ENCODE measurements at regions not wholly inside any gene's neighbourhood (a gene's known extent, or its start where the extent isn't known, plus 50 kb on each side); places are given as distances from the start of the nearest gene placed in this dataset.

- CTCF ChIA-PET: no interaction called here
- ATAC-seq: no peak
These were observed 1282.5 kb downstream of the SUCLG1 start for GRCh38 chr2:83176539-83176938.

GRCh38 chr2:83172841-83173240, 1286.2 kb downstream of the SUCLG1 start:
- Mint-ChIP-seq H3K27me3 (no peaks in the 10 kb centered on the region), H3K4me3 (no peak overlapping the region)
- ATAC-seq: no peak

More at GRCh38 chr2:83176539-83176938, 1282.5 kb downstream of the SUCLG1 start:
- no peak for DNase-seq
- H3K27me3 Mint-ChIP-seq: no peaks in the 10 kb centered on the region
- no peaks in the 10 kb centered on the region for H3K36me3 Mint-ChIP-seq
- H3K4me1 Mint-ChIP-seq: no peaks in the 10 kb centered on the region
- H3K4me3 Mint-ChIP-seq: no peak overlapping the region
- H3K27ac Mint-ChIP-seq: no peak overlapping the region
- H3K9me3 Mint-ChIP-seq (ENCODE audit: low read depth): peaks cover 6% of the 10 kb centered on the region

GRCh38 chr2:83168377-83168776, 1290.7 kb downstream of the SUCLG1 start:
- no peaks in the 10 kb centered on the region for H3K36me3 Mint-ChIP-seq
- DNase-seq (no peak), ATAC-seq (no peak)
- H3K9me3 Mint-ChIP-seq (ENCODE audit: low read depth): peaks cover 8% of the 10 kb centered on the region
- H3K27me3 Mint-ChIP-seq: no peaks in the 10 kb centered on the region
- no peaks in the 10 kb centered on the region for H3K4me1 Mint-ChIP-seq
- H3K4me3 Mint-ChIP-seq: no peak overlapping the region
- H3K27ac Mint-ChIP-seq: no peak overlapping the region
- CTCF ChIA-PET: no interaction called here

More at GRCh38 chr2:83172841-83173240, 1286.2 kb downstream of the SUCLG1 start:
- CTCF ChIA-PET: no interaction called here
- peaks cover 10% of the 10 kb centered on the region for H3K9me3 Mint-ChIP-seq (ENCODE audit: low read depth)
- H3K27ac Mint-ChIP-seq: no peak overlapping the region
- H3K36me3 Mint-ChIP-seq: no peaks in the 10 kb centered on the region
- DNase-seq: no peak
- no peaks in the 10 kb centered on the region for H3K4me1 Mint-ChIP-seq

GRCh38 chr2:83162421-83162820, 1296.7 kb downstream of the SUCLG1 start:
- Mint-ChIP-seq H3K27ac (no peak overlapping the region), H3K36me3 (no peaks in the 10 kb centered on the region)

GRCh38 chr2:83160571-83160970, 1298.5 kb downstream of the SUCLG1 start:
- no peaks in the 10 kb centered on the region for H3K4me1 Mint-ChIP-seq
- H3K36me3 Mint-ChIP-seq: no peaks in the 10 kb centered on the region
- no peak for ATAC-seq
- H3K9me3 Mint-ChIP-seq (ENCODE audit: low read depth): peaks cover 11% of the 10 kb centered on the region
- no peak overlapping the region for H3K27ac Mint-ChIP-seq
- DNase-seq: no peak
- CTCF ChIA-PET: interaction anchor here (0.6 kb wide), 1 partner anchor 118 kb away, joined by 3 read pairs; no protein-coding TSS in a partner anchor
- H3K4me3 Mint-ChIP-seq: no peak overlapping the region
- H3K27me3 Mint-ChIP-seq: no peaks in the 10 kb centered on the region

More at GRCh38 chr2:83162421-83162820, 1296.7 kb downstream of the SUCLG1 start:
- H3K9me3 Mint-ChIP-seq (ENCODE audit: low read depth): peaks cover 11% of the 10 kb centered on the region
- no peak overlapping the region for H3K4me3 Mint-ChIP-seq
- ATAC-seq (no peak), DNase-seq (no peak)
- CTCF ChIA-PET: no interaction called here
- no peaks in the 10 kb centered on the region for H3K4me1 Mint-ChIP-seq
- no peaks in the 10 kb centered on the region for H3K27me3 Mint-ChIP-seq

- Mint-ChIP-seq H3K36me3 (no peaks in the 10 kb centered on the region), H3K27me3 (no peaks in the 10 kb centered on the region)
These were observed 1303.3 kb downstream of the SUCLG1 start for GRCh38 chr2:83155826-83156225.

GRCh38 chr2:83143946-83144345, 1315.1 kb downstream of the SUCLG1 start:
- no peaks in the 10 kb centered on the region for H3K27me3 Mint-ChIP-seq
- no peak for DNase-seq
- H3K36me3 Mint-ChIP-seq: no peaks in the 10 kb centered on the region
- no peak overlapping the region for H3K4me3 Mint-ChIP-seq
- H3K9me3 Mint-ChIP-seq (ENCODE audit: low read depth): peaks cover 9% of the 10 kb centered on the region
- no peaks in the 10 kb centered on the region for H3K4me1 Mint-ChIP-seq
- CTCF ChIA-PET: no interaction called here
- H3K27ac Mint-ChIP-seq: no peak overlapping the region
- no peak for ATAC-seq

More at GRCh38 chr2:83155826-83156225, 1303.3 kb downstream of the SUCLG1 start:
- CTCF ChIA-PET: no interaction called here
- no peak overlapping the region for H3K4me3 Mint-ChIP-seq
- DNase-seq (no peak), ATAC-seq (no peak)
- no peak overlapping the region for H3K27ac Mint-ChIP-seq
- no peaks in the 10 kb centered on the region for H3K4me1 Mint-ChIP-seq
- peaks cover 9% of the 10 kb centered on the region for H3K9me3 Mint-ChIP-seq (ENCODE audit: low read depth)

- Mint-ChIP-seq H3K36me3 (no peaks in the 10 kb centered on the region), H3K27ac (no peak overlapping the region), H3K4me1 (no peaks in the 10 kb centered on the region), H3K9me3 (ENCODE audit: low read depth) (peaks cover 12% of the 10 kb centered on the region), H3K4me3 (no peak overlapping the region), H3K27me3 (no peaks in the 10 kb centered on the region)
- DNase-seq (no peak), ATAC-seq (no peak)
- CTCF ChIA-PET: no interaction called here
These were observed 1316.1 kb downstream of the SUCLG1 start for GRCh38 chr2:83142934-83143333.

- no peaks in the 10 kb centered on the region for H3K36me3 Mint-ChIP-seq
- H3K4me3 Mint-ChIP-seq: no peak overlapping the region
- no peaks in the 10 kb centered on the region for H3K4me1 Mint-ChIP-seq
- CTCF ChIA-PET: no interaction called here
- H3K9me3 Mint-ChIP-seq (ENCODE audit: low read depth): peaks cover 7% of the 10 kb centered on the region
- no peaks in the 10 kb centered on the region for H3K27me3 Mint-ChIP-seq
- no peak for DNase-seq
- no peak for ATAC-seq
- H3K27ac Mint-ChIP-seq: no peak overlapping the region
These were observed 1343.5 kb downstream of the SUCLG1 start for GRCh38 chr2:83115606-83116005.

GRCh38 chr2:83115155-83115554, 1343.9 kb downstream of the SUCLG1 start:
- no peaks in the 10 kb centered on the region for H3K36me3 Mint-ChIP-seq
- no peaks in the 10 kb centered on the region for H3K27me3 Mint-ChIP-seq
- no peak for ATAC-seq
- DNase-seq: no peak
- CTCF ChIA-PET: no interaction called here
- H3K9me3 Mint-ChIP-seq (ENCODE audit: low read depth): peaks cover 11% of the 10 kb centered on the region
- no peak overlapping the region for H3K27ac Mint-ChIP-seq
- no peaks in the 10 kb centered on the region for H3K4me1 Mint-ChIP-seq
- H3K4me3 Mint-ChIP-seq: no peak overlapping the region

GRCh38 chr2:83113953-83114352, 1345.1 kb downstream of the SUCLG1 start:
- no peak overlapping the region for H3K4me3 Mint-ChIP-seq
- no peaks in the 10 kb centered on the region for H3K27me3 Mint-ChIP-seq
- ATAC-seq: no peak
- CTCF ChIA-PET: no interaction called here
- no peak overlapping the region for H3K27ac Mint-ChIP-seq
- peaks cover 14% of the 10 kb centered on the region for H3K9me3 Mint-ChIP-seq (ENCODE audit: low read depth)
- H3K36me3 Mint-ChIP-seq: no peaks in the 10 kb centered on the region
- no peaks in the 10 kb centered on the region for H3K4me1 Mint-ChIP-seq
- DNase-seq: no peak

- CTCF ChIA-PET: no interaction called here
- Mint-ChIP-seq H3K27ac (no peak overlapping the region), H3K4me1 (no peaks in the 10 kb centered on the region), H3K27me3 (no peaks in the 10 kb centered on the region), H3K4me3 (no peak overlapping the region), H3K36me3 (no peaks in the 10 kb centered on the region), H3K9me3 (ENCODE audit: low read depth) (peaks cover 14% of the 10 kb centered on the region)
- DNase-seq (no peak), ATAC-seq (no peak)
These were observed 1346.2 kb downstream of the SUCLG1 start for GRCh38 chr2:83112858-83113257.

GRCh38 chr2:83109284-83109683, 1349.8 kb downstream of the SUCLG1 start:
- DNase-seq (no peak), ATAC-seq (no peak)
- H3K36me3 Mint-ChIP-seq: no peaks in the 10 kb centered on the region
- no peaks in the 10 kb centered on the region for H3K27me3 Mint-ChIP-seq
- CTCF ChIA-PET: no interaction called here
- H3K27ac Mint-ChIP-seq: no peak overlapping the region
- H3K9me3 Mint-ChIP-seq (ENCODE audit: low read depth): peaks cover 12% of the 10 kb centered on the region
- no peak overlapping the region for H3K4me3 Mint-ChIP-seq
- no peaks in the 10 kb centered on the region for H3K4me1 Mint-ChIP-seq

GRCh38 chr2:83106853-83107252, 1352.2 kb downstream of the SUCLG1 start:
- no peak for ATAC-seq
- no peaks in the 10 kb centered on the region for H3K4me1 Mint-ChIP-seq
- DNase-seq: no peak
- H3K36me3 Mint-ChIP-seq: no peaks in the 10 kb centered on the region
- no peak overlapping the region for H3K27ac Mint-ChIP-seq
- CTCF ChIA-PET: no interaction called here
- H3K27me3 Mint-ChIP-seq: no peaks in the 10 kb centered on the region
- H3K9me3 Mint-ChIP-seq (ENCODE audit: low read depth): peaks cover 12% of the 10 kb centered on the region
- H3K4me3 Mint-ChIP-seq: no peak overlapping the region

- DNase-seq: no peak
- H3K4me1 Mint-ChIP-seq: no peaks in the 10 kb centered on the region
- no peaks in the 10 kb centered on the region for H3K27me3 Mint-ChIP-seq
- peaks cover 16% of the 10 kb centered on the region for H3K9me3 Mint-ChIP-seq (ENCODE audit: low read depth)
- H3K27ac Mint-ChIP-seq: no peak overlapping the region
- H3K36me3 Mint-ChIP-seq: no peaks in the 10 kb centered on the region
- CTCF ChIA-PET: no interaction called here
- no peak overlapping the region for H3K4me3 Mint-ChIP-seq
- ATAC-seq: no peak
These were observed 1354.9 kb downstream of the SUCLG1 start for GRCh38 chr2:83104202-83104601.

All from activated CD8-positive, alpha-beta memory T cell treated with anti-CD3 and anti-CD28 coated beads, Interleukin-2, amount 10 ng/mL, durations not matched to agents 7 days and 5 days (primary cell).